Jurkat, Clone E6-1 (cell line): ENCODE measurements at regions not wholly inside any gene's neighbourhood (a gene's known extent, or its start where the extent isn't known, plus 50 kb on each side); places are given as distances from the start of the nearest gene placed in this dataset.
"Not testable (repeated sequence)": the region's sequence is repeated elsewhere in the genome, so short reads cannot be mapped to it uniquely, and the experiment has no call there.

Experiments used
- DNase-seq: peaks from one replicate; pipeline ENCODE4 v3.0.0-alpha.2; 2011; ENCODE audit warnings: low read depth, low spot score
- H3K4me3 ChIP-seq: 2 replicates; pipeline ENCODE4 v1.5.1; 2011; ENCODE audit warnings: mild to moderate bottlenecking, low read length, control low read depth, moderate library complexity

- DNase-seq: no peak
- H3K4me3 ChIP-seq: no peak overlapping the region
Measured at GRCh38 chr2:142769761-142770160, 107.7 kb upstream of the KYNU start.

GRCh38 chr2:142767847-142768246 is 109.6 kb upstream of the KYNU start:
- H3K4me3 ChIP-seq: no peak overlapping the region
- DNase-seq: no peak

GRCh38 chr2:142758973-142759372 is 118.5 kb upstream of the KYNU start:
- no peak for DNase-seq
- H3K4me3 ChIP-seq: no peak overlapping the region

DNA sequence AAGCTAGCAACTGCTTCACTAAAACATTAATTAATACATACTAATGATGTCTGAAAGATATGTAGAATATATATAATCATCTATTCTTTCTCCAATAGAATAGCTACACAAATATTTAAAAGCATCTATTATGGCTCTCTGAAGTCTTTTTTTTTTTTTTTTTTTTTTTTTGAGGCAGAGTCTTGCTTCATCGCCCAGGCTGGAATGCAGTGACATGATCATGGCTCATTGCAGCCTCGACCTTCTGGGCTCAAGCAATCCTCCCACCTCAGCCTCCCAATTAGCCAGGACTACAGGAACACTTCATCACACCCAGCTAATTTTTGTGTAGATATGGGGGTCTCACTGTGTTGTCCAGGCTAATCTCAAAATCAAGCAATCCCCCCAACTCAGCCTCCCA is 120.4 kb upstream of the KYNU start:
- no peak for DNase-seq

DNA sequence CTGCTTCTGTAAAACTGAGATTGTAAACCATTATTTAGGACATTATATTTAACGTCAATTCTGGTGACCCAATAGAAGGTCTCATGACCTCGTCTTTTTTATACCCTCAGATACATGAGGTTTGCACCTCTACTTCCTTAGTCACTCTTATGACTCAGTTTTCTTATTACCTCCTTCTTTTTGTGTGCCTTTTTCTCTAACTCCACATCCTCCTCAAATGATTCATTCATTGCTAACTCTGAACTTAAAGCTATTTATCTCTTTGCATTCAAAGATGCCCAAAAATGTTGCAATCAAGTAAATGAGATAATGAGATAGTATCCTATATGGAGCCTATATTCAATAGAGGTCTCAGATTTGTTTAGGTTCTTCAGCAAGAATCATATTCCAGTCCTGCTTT is 121.0 kb upstream of the KYNU start:
- H3K4me3 ChIP-seq: no peak overlapping the region
- no peak for DNase-seq

More for the DNA sequence above, 120.4 kb upstream of the KYNU start:
- H3K4me3 ChIP-seq: no peak overlapping the region

DNA sequence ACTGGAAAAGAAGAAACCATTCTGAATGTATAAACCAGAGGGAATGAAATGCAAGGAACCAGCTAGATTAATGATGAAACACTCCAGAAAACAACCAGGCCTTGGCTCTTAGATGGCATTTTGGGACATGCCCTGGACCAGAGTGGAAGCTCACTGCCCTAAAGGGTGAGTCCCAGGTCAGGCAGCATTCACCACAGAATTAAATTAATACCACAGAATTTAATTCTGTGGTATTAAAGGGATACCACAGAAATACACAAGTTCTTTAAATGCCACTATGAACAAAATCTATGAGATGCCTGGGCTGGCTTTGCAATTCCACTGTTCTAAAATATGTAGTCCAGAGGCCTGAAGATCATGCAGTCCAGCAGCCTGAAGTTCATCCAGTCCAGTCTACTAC is 122.3 kb upstream of the KYNU start:
- H3K4me3 ChIP-seq: no peak overlapping the region
- DNase-seq: no peak

DNA sequence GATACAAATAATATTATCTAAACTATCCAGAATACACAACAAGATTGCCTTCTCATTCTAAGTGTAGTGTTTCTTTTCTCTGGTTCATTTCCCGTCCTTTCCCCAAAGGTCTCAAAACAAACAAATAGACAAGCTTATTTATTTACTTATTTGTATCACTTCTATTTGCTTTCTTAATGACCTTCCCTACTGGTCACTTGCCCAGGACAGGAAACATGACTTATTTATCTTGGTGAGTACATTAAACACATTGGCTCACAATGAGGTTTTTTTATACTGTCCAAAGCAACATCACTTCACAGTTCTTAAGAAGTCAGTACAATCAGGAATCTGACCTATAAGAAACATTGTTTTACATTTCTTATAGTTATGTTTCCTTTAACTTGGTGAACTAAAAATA is 123.3 kb upstream of the KYNU start:
- H3K4me3 ChIP-seq: no peak overlapping the region
- DNase-seq: no peak

GRCh38 chr2:142750858-142751257 is 126.6 kb upstream of the KYNU start:
- H3K4me3 ChIP-seq: no peak overlapping the region
- no peak for DNase-seq

GRCh38 chr2:142748559-142749099 is 128.8 kb upstream of the KYNU start:
- DNase-seq: no peak
- H3K4me3 ChIP-seq: no peak overlapping the region

DNA sequence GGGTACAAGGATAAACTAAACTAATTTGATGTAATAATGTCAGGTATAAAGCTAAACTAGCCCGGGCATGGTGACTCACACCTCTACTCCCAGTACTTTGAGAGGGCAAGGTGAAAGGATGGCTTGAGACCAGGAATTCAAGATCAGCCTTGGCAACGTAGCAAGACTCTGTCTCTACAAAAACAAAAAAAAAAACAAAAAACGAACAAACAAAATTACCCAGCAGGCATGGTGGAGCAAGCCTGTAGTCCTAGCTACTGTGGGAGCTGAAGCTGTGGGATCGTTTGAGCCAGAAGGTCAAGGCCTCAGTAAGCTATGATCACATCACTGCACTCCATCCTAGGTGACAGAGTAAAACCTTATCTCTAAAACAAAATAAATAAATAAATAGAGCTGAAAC is 131.8 kb upstream of the KYNU start:
- DNase-seq: no peak
- no peak overlapping the region for H3K4me3 ChIP-seq

GRCh38 chr2:142742371-142743214 is 134.9 kb upstream of the KYNU start:
- DNase-seq: no peak
- no peak overlapping the region for H3K4me3 ChIP-seq

DNA sequence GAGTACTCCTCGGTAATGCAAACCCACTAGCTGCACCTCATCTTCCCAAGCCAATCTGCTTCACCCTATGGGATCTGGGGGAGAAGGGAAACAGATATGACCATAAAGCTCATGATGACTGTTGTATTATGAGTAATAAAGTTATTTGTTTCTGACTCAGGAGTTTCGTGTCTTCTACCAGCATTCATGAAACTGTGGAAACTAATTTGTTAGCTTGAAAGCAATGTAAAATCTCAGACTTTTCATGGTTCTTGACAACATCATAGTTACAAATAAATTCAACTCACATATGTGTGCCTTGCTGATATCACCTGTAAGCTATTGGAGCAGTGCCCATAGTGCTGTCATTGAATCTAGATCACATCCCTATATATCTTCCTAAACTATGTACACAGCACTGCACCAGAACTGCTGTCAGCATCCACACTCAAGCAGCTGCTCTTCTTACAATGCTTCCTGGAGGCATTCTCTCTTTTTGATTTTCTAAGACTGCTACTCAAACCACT is 135.6 kb upstream of the KYNU start:
- DNase-seq: no peak
- no peak overlapping the region for H3K4me3 ChIP-seq

DNA sequence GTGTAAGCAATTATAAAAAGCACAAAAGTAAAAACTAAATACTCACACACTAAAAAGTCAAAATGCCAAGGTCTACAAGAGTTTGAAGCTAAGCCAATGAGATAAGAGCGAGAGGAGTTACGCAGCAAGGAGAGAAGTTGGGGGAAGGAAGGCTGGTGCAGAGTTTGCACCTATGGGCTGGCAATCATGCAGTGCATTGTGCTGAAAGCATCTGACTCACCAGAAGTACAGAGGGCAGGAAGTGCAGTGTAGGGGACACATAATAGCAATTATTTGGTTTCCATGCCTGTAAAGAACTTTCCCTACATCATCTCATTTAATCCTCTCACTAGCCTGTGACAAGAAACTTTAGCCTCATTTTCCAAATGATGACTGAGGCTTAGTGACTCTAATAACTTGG is 142.7 kb upstream of the KYNU start:
- H3K4me3 ChIP-seq: no peak overlapping the region
- DNase-seq: no peak

DNA sequence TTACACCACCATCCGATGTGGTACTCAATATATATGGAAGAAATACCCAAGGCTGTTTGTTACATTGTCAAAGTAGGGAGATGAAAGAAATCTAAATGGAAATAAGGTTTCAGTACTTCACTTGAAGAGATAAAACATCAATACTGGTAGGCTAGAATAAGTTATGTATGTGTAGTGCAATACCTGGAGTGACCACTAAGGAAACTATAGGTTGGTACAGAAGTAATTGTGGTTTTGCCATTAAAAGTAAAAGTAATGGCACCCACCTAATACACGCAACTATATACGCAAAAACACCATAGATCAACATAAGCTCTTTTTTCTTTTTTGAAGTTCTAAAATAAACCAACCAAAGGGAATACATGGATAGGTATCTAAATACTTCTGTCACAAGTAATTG is 143.2 kb upstream of the KYNU start:
- no peak for DNase-seq
- no peak overlapping the region for H3K4me3 ChIP-seq

GRCh38 chr2:142729814-142730213 is 147.7 kb upstream of the KYNU start:
- DNase-seq, H3K4me3 ChIP-seq: not testable (repeated sequence)

- H3K4me3 ChIP-seq, DNase-seq: not testable (repeated sequence)
Measured at GRCh38 chr2:142727821-142728478, 149.5 kb upstream of the KYNU start.

- DNase-seq: no peak
- no peak overlapping the region for H3K4me3 ChIP-seq
Measured at GRCh38 chr2:142725386-142725785, 152.1 kb upstream of the KYNU start.

GRCh38 chr2:142724713-142725349 is 152.6 kb upstream of the KYNU start:
- DNase-seq: no peak
- H3K4me3 ChIP-seq: no peak overlapping the region

GRCh38 chr2:142724186-142724585 is 153.3 kb upstream of the KYNU start:
- H3K4me3 ChIP-seq: no peak overlapping the region
- no peak for DNase-seq

- H3K4me3 ChIP-seq: no peak overlapping the region
- DNase-seq: no peak
Measured at GRCh38 chr2:142723236-142723635, 154.2 kb upstream of the KYNU start.
